SH-SY5Y (cell line): ENCODE measurements at regions not wholly inside any gene's neighbourhood (a gene's known extent, or its start where the extent isn't known, plus 50 kb on each side); places are given as distances from the start of the nearest gene placed in this dataset.

Experiments
- GATA2 ChIP-seq: IDR thresholded peaks from 2 replicates; pipeline ENCODE4 v1.6.1; 2011; ENCODE audit warnings: mild to moderate bottlenecking, low read depth, low read length
- GATA3 ChIP-seq: IDR thresholded peaks from 2 replicates; pipeline ENCODE4 v1.6.1; 2011; ENCODE audit warnings: low read depth, mild to moderate bottlenecking, low read length, moderate library complexity

GRCh38 chr10:31210190-31210589 is 108.8 kb upstream of the ZEB1 start:
- TF ChIP-seq GATA2: no peak
- TF ChIP-seq GATA3: no peak
